WERI-Rb-1 (cell line): ENCODE measurements at regions not wholly inside any gene's neighbourhood (a gene's known extent, or its start where the extent isn't known, plus 50 kb on each side); places are given as distances from the start of the nearest gene placed in this dataset.

Source experiments
- DNase-seq: peaks from one replicate; pipeline ENCODE4 v3.0.0-alpha.2; 2020
- H3K27ac ChIP-seq: fragments of 250-450 bp; sonication (Bioruptor Pico); 2 replicates; pipeline ENCODE4 v1.5.1; 2020; ENCODE audit warnings: mild to moderate bottlenecking, moderate library complexity
- H3K27me3 ChIP-seq: fragments of 250-450 bp; sonication (Bioruptor Pico); 2 replicates; pipeline ENCODE4 v1.5.1; 2021; ENCODE audit warnings: mild to moderate bottlenecking, low read depth, moderate library complexity; ENCODE audit not compliant: insufficient read depth, severe bottlenecking
- H3K36me3 ChIP-seq: fragments of 250-450 bp; sonication (Bioruptor Pico); 2 replicates; pipeline ENCODE4 v1.5.1; 2020; ENCODE audit warnings: mild to moderate bottlenecking, moderate library complexity
- H3K4me3 ChIP-seq: 2 replicates; pipeline ENCODE4 v1.5.1; 2011; ENCODE audit warnings: low read depth, mild to moderate bottlenecking, control low read depth, low read length
- H3K9me3 ChIP-seq: fragments of 250-450 bp; sonication (Bioruptor Pico); 2 replicates; pipeline ENCODE4 v1.5.1; 2021; ENCODE audit warnings: mild to moderate bottlenecking, moderate library complexity; ENCODE audit not compliant: severe bottlenecking
- CTCF ChIP-seq: IDR thresholded peaks from 2 replicates; pipeline ENCODE4 v1.5.1; 2011; ENCODE audit warnings: low read depth, mild to moderate bottlenecking, control low read depth, inconsistent platforms, low read length

DNA sequence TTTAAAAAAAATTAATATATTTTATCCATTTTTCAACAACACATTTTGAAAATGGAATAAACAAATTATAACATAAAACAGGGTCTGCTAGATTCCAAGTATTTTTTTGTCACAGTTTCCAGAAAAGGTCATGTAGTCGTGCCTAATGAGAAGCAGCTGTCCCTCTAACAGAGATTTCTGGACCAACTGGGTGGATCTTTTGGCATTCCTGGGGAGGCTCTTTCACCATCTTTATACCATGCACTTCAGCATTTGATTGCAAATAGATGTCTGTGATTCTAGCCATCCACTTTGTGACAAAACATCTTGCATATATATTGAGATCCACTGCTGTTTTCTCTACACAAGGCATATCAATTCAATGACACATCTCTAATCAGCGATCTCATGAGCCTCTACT lies 210.7 kb upstream of the LDB2 start:
- Histone ChIP-seq H3K27me3 (peaks cover 2% of the 10 kb centered on the region), H3K9me3 (no peaks in the 10 kb centered on the region), H3K36me3 (no peaks in the 10 kb centered on the region), H3K4me3 (no peak overlapping the region), H3K27ac (no peak overlapping the region)
- no peak for DNase-seq
- no peak for TF ChIP-seq CTCF

DNA sequence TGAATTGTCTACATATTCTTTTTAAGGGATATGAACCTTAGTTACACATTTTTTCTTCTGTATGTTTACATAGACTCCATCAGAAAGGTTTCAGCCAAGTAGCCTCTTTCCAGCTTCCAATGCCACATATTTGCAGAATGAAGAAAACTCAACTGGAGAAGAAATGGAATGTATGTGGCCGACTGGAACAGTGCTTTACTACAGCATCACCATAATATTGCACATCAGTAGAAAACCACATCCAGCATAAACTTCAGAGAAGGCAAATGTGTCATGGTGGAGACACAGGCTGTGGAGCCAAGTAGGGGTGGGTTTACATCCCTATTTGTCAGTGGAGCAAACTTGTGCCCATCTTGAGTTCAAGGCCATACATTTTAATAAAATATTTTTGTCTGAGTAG lies 204.8 kb upstream of the LDB2 start:
- no peak overlapping the region for H3K27ac ChIP-seq
- no peaks in the 10 kb centered on the region for H3K36me3 ChIP-seq
- no peak for TF ChIP-seq CTCF
- H3K27me3 ChIP-seq, result no peaks in the 10 kb centered on the region
- DNase-seq, result no peak
- H3K9me3 ChIP-seq, result no peaks in the 10 kb centered on the region
- no peak overlapping the region for H3K4me3 ChIP-seq

DNA sequence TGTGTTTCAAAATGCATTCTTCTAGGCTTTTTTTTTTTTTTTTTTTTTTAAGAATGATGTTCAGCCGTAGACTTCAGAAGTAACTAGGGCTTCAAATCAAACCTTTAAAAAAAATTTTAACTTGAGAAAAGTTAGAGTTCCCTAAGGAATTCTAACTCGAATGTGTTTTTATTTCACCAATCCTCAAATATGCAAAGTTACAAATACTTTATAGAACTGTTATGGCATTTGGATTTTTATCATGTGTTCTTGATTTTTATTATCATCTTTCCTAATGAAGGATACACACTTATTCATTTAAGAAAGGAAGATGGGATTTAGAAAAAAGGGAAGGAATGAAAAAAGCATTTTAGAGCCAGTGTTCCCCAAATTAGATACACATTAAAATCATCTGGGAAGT lies 200.6 kb upstream of the LDB2 start:
- Histone ChIP-seq H3K36me3 (no peaks in the 10 kb centered on the region), H3K27ac (no peak overlapping the region), H3K9me3 (no peaks in the 10 kb centered on the region), H3K27me3 (no peaks in the 10 kb centered on the region), H3K4me3 (no peak overlapping the region)
- DNase-seq, result no peak
- no peak for TF ChIP-seq CTCF

GRCh38 chr4:17098401-17098800 lies 200.0 kb upstream of the LDB2 start:
- Histone ChIP-seq H3K9me3 (no peaks in the 10 kb centered on the region), H3K27ac (no peak overlapping the region), H3K4me3 (no peak overlapping the region), H3K36me3 (no peaks in the 10 kb centered on the region), H3K27me3 (no peaks in the 10 kb centered on the region)
- no peak for TF ChIP-seq CTCF
- no peak for DNase-seq

DNA sequence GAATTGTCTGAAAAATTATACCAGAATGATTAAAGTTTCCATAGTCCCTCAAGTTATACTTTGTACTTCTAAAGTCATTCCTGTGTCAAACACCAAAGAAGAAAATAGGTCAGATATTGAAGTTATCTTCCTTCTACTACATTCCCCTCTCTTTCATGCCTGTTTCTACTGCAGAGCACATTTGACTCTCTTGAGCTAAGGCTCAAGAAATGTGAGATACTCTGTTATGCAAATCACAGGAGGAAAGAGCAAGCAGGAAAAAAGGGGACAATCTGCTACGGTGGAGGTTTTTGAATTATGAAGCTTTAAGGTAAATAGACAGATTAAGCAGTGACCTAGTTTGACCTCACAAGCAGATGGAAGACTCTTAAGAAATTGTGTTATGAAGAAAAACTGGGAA lies 198.9 kb upstream of the LDB2 start:
- Histone ChIP-seq H3K4me3 (no peak overlapping the region), H3K27me3 (peaks cover 4% of the 10 kb centered on the region), H3K36me3 (no peaks in the 10 kb centered on the region), H3K27ac (no peak overlapping the region), H3K9me3 (no peaks in the 10 kb centered on the region)
- no peak for TF ChIP-seq CTCF
- DNase-seq, result no peak

DNA sequence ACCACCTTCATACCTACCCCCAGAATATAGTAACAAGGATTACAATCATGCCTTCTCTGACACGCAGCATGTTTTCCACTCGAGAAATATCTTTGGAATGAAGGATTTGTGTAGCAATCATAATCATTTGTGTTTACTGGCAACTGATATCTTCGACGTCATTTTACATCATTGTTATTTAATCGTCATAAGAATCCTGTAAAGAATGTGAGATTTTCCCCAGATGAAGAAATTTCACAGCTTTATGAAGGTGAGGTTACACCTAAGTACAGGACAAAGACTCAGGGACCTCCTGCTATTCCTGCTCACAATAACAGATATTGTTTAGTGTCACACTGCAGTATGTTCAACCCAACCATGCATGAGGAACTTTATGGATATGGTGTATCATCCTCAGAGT lies 198.2 kb upstream of the LDB2 start:
- H3K27ac ChIP-seq, result no peak overlapping the region
- no peaks in the 10 kb centered on the region for H3K36me3 ChIP-seq
- no peak overlapping the region for H3K4me3 ChIP-seq
- no peaks in the 10 kb centered on the region for H3K9me3 ChIP-seq
- H3K27me3 ChIP-seq, result peaks cover 7% of the 10 kb centered on the region
- TF ChIP-seq CTCF, result no peak
- DNase-seq, result no peak
